Spleen (tissue), 11 donors: ENCODE measurements at regions not wholly inside any gene's neighbourhood (a gene's known extent, or its start where the extent isn't known, plus 50 kb on each side); places are given as distances from the start of the nearest gene placed in this dataset.

Experiments
- DNase-seq: peaks from one replicate; pipeline ENCODE4 v3.0.0-alpha.2; 2020
- H3K27ac ChIP-seq, 8 donors: fragments of 200-600 bp; sonication (generic) in 7 of 8; 1 replicate in 4 of 8; 2 replicates in 4 of 8; pipeline versions ENCODE4 v1.5.0 to v1.8.0; 2016 to 2021; ENCODE audit warnings: inconsistent platforms in 4 of 8, mild to moderate bottlenecking in 4 of 8, moderate library complexity in 1 of 8
- H3K27me3 ChIP-seq, 7 donors: fragments of 200-600 bp; sonication (generic) in 6 of 7; replicated peaks in 1 of 7; 1 replicate in 4 of 7; 2 replicates in 3 of 7; pipeline versions ENCODE4 v1.5.0 to v1.8.0; 2016 to 2021; ENCODE audit warnings: inconsistent platforms in 3 of 7, mild to moderate bottlenecking in 1 of 7
- H3K36me3 ChIP-seq, 6 donors: fragments of 200-600 bp; sonication (generic) in 5 of 6; 1 replicate in 4 of 6; 2 replicates in 2 of 6; pipeline versions ENCODE4 v1.5.0 to v1.8.0; 2016 to 2021; ENCODE audit warnings: inconsistent platforms in 2 of 6
- H3K4me1 ChIP-seq, 6 donors: fragments of 200-600 bp; sonication (generic) in 5 of 6; 1 replicate in 3 of 6; 2 replicates in 3 of 6; pipeline versions ENCODE4 v1.5.0 to v1.8.0; 2016 to 2021; ENCODE audit warnings: inconsistent platforms in 3 of 6
- H3K4me3 ChIP-seq, 8 donors: fragments of 200-600 bp; sonication (generic) in 7 of 8; 1 replicate in 4 of 8; 2 replicates in 4 of 8; pipeline versions ENCODE4 v1.5.0 to v1.8.0; 2016 to 2021; ENCODE audit warnings: inconsistent platforms in 4 of 8, mild to moderate bottlenecking in 4 of 8, moderate library complexity in 2 of 8
- H3K9me3 ChIP-seq, 8 donors: fragments of 200-600 bp; sonication (generic) in 7 of 8; 1 replicate in 4 of 8; 2 replicates in 4 of 8; pipeline versions ENCODE4 v1.5.0 to v1.8.0; 2016 to 2021; ENCODE audit warnings: inconsistent platforms in 4 of 8
- CTCF ChIP-seq, 11 experiments: fragments of 200-600 bp in 7 of 11; fragments of 450-650 bp in 4 of 11; sonication (generic) in 4 of 11; IDR thresholded peaks in 8 of 11; conservative IDR thresholded peaks in 3 of 11; 1 replicate in 7 of 11; 2 replicates in 4 of 11; pipeline versions ENCODE4 v1.4.0 to v1.8.0; 2016 to 2021; ENCODE audit warnings: antibody characterized with exemption in 11 of 11, inconsistent platforms in 4 of 11, mild to moderate bottlenecking in 1 of 11
- POLR2A ChIP-seq, 3 donors: fragments of 450-650 bp; IDR thresholded peaks; one replicate each; pipeline ENCODE4 v1.5.1; 2017; ENCODE audit warnings: antibody characterized with exemption in 3 of 3, mild to moderate bottlenecking in 1 of 3
- POLR2AphosphoS5 ChIP-seq, 3 donors: sonication (generic); formaldehyde crosslinking; IDR thresholded peaks; one replicate each; pipeline ENCODE4 v1.5.1; 2017; ENCODE audit warnings: antibody characterized with exemption in 3 of 3
- WGBS, 5 donors: extraction: QIAGEN DNeasy Blood & Tissue Kit in 3 of 5; methylation state at CpG; one replicate each; pipeline versions ENCODE4 v1.1.5 to v1.1.7; 2013 to 2018; 5-methylcytosine and 5-hydroxymethylcytosine counted together
- intact Hi-C: fragments of 100-400 bp; cut with DNase I; formaldehyde crosslinking; loops from one replicate; pipeline ENCODE4 v1.15.0; 2023; ENCODE audit warnings: low total_unique reads
- donor health status: healthy with polysubstance abuse.
- donor health status: DM: no; HTN: no; CAD: no; lungs with moderate emphysema.
- donor health status: DM: no; HTN: no; CAD: no.
- donor health status: Bipolar disorder and iron deficiency.
- donor health status: healthy.
- donor health status: DM: no; HTN: no; CAD: no.
- donor health status: DM: yes; HTN: yes; CAD: no.

GRCh38 chr3:83477563-83477962 is 1481.2 kb upstream of the CADM2 start:
- peaks cover 0 to 17% (median 5%) of the 10 kb centered on the region in 8 donors for H3K9me3 ChIP-seq
- no peaks in the 10 kb centered on the region for H3K4me1 ChIP-seq
- TF ChIP-seq POLR2A (IDR thresholded peaks at IDR 0.05) (no peak), POLR2AphosphoS5 (IDR thresholded peaks at IDR 0.05) (no peak), CTCF (IDR thresholded peaks at IDR 0.05 in 8 of 11, conservative IDR thresholded peaks at IDR 0.05 in 3 of 11) (no peak)
- WGBS, 5 donors: 87 to 90% (median 89%) methylated on average over 13 of the region's 13 CpGs
- intact Hi-C loops: no loop called here
- no peak overlapping the region for H3K27ac ChIP-seq
- DNase-seq: peak; percentile 32
- no peak overlapping the region for H3K4me3 ChIP-seq
- H3K36me3 ChIP-seq: no peaks in the 10 kb centered on the region
- H3K27me3 ChIP-seq: no peaks in the 10 kb centered on the region

- no peaks in the 10 kb centered on the region for H3K9me3 ChIP-seq
- intact Hi-C loops: no loop called here
- no peaks in the 10 kb centered on the region for H3K4me1 ChIP-seq
- TF ChIP-seq CTCF (IDR thresholded peaks at IDR 0.05 in 8 of 11, conservative IDR thresholded peaks at IDR 0.05 in 3 of 11) (no peak), POLR2AphosphoS5 (IDR thresholded peaks at IDR 0.05) (no peak), POLR2A (IDR thresholded peaks at IDR 0.05) (no peak)
- H3K4me3 ChIP-seq: no peak overlapping the region
- no peak for DNase-seq
- H3K27me3 ChIP-seq: no peaks in the 10 kb centered on the region
- WGBS, 5 donors: 67 to 87% (median 71%) methylated on average over 4 of the region's 4 CpGs
- no peak overlapping the region for H3K27ac ChIP-seq
- no peaks in the 10 kb centered on the region for H3K36me3 ChIP-seq
Measured at GRCh38 chr3:83482402-83483070, 1476.3 kb upstream of the CADM2 start.

- TF ChIP-seq POLR2A (IDR thresholded peaks at IDR 0.05) (no peak), CTCF (IDR thresholded peaks at IDR 0.05 in 8 of 11, conservative IDR thresholded peaks at IDR 0.05 in 3 of 11) (no peak), POLR2AphosphoS5 (IDR thresholded peaks at IDR 0.05) (no peak)
- H3K36me3 ChIP-seq: no peaks in the 10 kb centered on the region
- H3K9me3 ChIP-seq: peaks cover 0 to 6% (median 0%) of the 10 kb centered on the region in 8 donors
- H3K27me3 ChIP-seq: no peaks in the 10 kb centered on the region
- H3K4me1 ChIP-seq: no peaks in the 10 kb centered on the region
- no peak for DNase-seq
- 24 to 57% (median 33%) methylated on average over 1 of the region's 1 CpG for WGBS, 5 donors
- intact Hi-C loops: no loop called here
- no peak overlapping the region for H3K27ac ChIP-seq
- H3K4me3 ChIP-seq: no peak overlapping the region
Measured at GRCh38 chr3:83496462-83496861, 1462.3 kb upstream of the CADM2 start.

GRCh38 chr3:83498361-83499016 is 1460.3 kb upstream of the CADM2 start:
- H3K4me1 ChIP-seq: no peaks in the 10 kb centered on the region
- 21 to 45% (median 34%) methylated on average over 1 of the region's 1 CpG for WGBS, 5 donors
- H3K36me3 ChIP-seq: no peaks in the 10 kb centered on the region
- DNase-seq: no peak
- peaks cover 0 to 24% (median 2%) of the 10 kb centered on the region in 8 donors for H3K9me3 ChIP-seq
- TF ChIP-seq POLR2AphosphoS5 (IDR thresholded peaks at IDR 0.05): no peak
- no peak for TF ChIP-seq CTCF (IDR thresholded peaks at IDR 0.05 in 8 of 11, conservative IDR thresholded peaks at IDR 0.05 in 3 of 11)
- H3K27me3 ChIP-seq: no peaks in the 10 kb centered on the region
- no peak overlapping the region for H3K4me3 ChIP-seq
- no peak overlapping the region for H3K27ac ChIP-seq
- intact Hi-C loops: no loop called here
